CD4-positive, alpha-beta T cell (primary cell): ENCODE measurements at regions not wholly inside any gene's neighbourhood (a gene's known extent, or its start where the extent isn't known, plus 50 kb on each side); places are given as distances from the start of the nearest gene placed in this dataset.

Source experiments
- ATAC-seq: fragments of 200-7000 bp; cut with Tn5 transposase; one replicate; pipeline ENCODE4 v1.10.0; 2022; ENCODE audit warnings: mild to moderate bottlenecking; ENCODE audit not compliant: poor library complexity
- CTCF ChIA-PET: fragments of 350-600 bp; sonication (Branson Sonifier 250); formaldehyde crosslinking; loops from one replicate; lab custom pipeline; 2021; ENCODE audit warnings: antibody characterized with exemption, inconsistent platforms; lab: Charles Lee
- POLR2A ChIA-PET: fragments of 350-600 bp; sonication (Branson Sonifier 250); formaldehyde crosslinking; loops from one replicate; lab custom pipeline; 2021; ENCODE audit warnings: antibody characterized with exemption, inconsistent platforms; lab: Charles Lee
- DNase-seq, 14 experiments: peaks; one replicate each; pipeline ENCODE4 v3.0.0-alpha.2; 2013 to 2020; ENCODE audit warnings: mixed read lengths in 2 of 14
- H3K27ac ChIP-seq, 2 donors: one replicate each; pipeline versions ENCODE4 v1.5.1 to v1.7.0; 2013; ENCODE audit warnings: low read length in 2 of 2, low read depth in 1 of 2, mild to moderate bottlenecking in 1 of 2
- H3K27me3 ChIP-seq, 2 experiments: 1 replicate in 1 of 2; 2 replicates in 1 of 2; pipeline versions ENCODE4 v1.6.1 to v1.7.0; 2013; ENCODE audit warnings: low read length in 2 of 2, control low read depth in 1 of 2, mild to moderate bottlenecking in 1 of 2, moderate library complexity in 1 of 2; ENCODE audit not compliant: insufficient read depth in 2 of 2, control insufficient read depth in 1 of 2
- H3K36me3 ChIP-seq: one replicate; pipeline ENCODE4 v1.6.1; 2013; ENCODE audit warnings: low read length, control low read depth; ENCODE audit not compliant: insufficient read depth
- H3K4me1 ChIP-seq: one replicate; pipeline ENCODE4 v1.6.1; 2013; ENCODE audit warnings: low read length, control low read depth; ENCODE audit not compliant: insufficient read depth
- H3K4me3 ChIP-seq: one replicate; pipeline ENCODE4 v1.5.1; 2013; ENCODE audit warnings: mild to moderate bottlenecking, low read length, moderate library complexity
- H3K9me3 ChIP-seq, 2 experiments: 1 replicate in 1 of 2; 2 replicates in 1 of 2; pipeline versions ENCODE4 v1.6.1 to v1.7.0; 2013; ENCODE audit warnings: low read length in 2 of 2, mild to moderate bottlenecking in 2 of 2, control low read depth in 1 of 2, moderate library complexity in 1 of 2; ENCODE audit not compliant: control insufficient read depth in 1 of 2, insufficient read depth in 1 of 2
- H3K27ac Mint-ChIP-seq: one replicate; pipeline ENCODE4 v1.8.0; 2020; ENCODE audit warnings: mixed read lengths
- H3K27me3 Mint-ChIP-seq: one replicate; pipeline ENCODE4 v1.8.0; 2021; ENCODE audit warnings: mixed read lengths
- H3K36me3 Mint-ChIP-seq: one replicate; pipeline ENCODE4 v1.8.0; 2021; ENCODE audit warnings: low read depth, mixed read lengths
- H3K4me1 Mint-ChIP-seq: one replicate; pipeline ENCODE4 v1.8.0; 2021; ENCODE audit warnings: low read depth, mixed read lengths
- H3K4me3 Mint-ChIP-seq: one replicate; pipeline ENCODE4 v1.8.0; 2020; ENCODE audit warnings: mild to moderate bottlenecking, mixed read lengths
- H3K9me3 Mint-ChIP-seq: one replicate; pipeline ENCODE4 v1.8.0; 2020; ENCODE audit warnings: mixed read lengths
- CTCF ChIP-seq: fragments of 200-600 bp; IDR thresholded peaks from one replicate; pipeline ENCODE4 v1.8.0; 2022; ENCODE audit warnings: antibody characterized with exemption, mild to moderate bottlenecking
- intact Hi-C, 2 experiments: fragments of 100-400 bp; cut with DNase I in 1 of 2; cut with micrococcal nuclease in 1 of 2; formaldehyde crosslinking; loops; one replicate each; pipeline versions ENCODE4 v1.15.1 to v1.9.0; 2023 to 2025; cut with DNase I, micrococcal nuclease

GRCh38 chr4:11223311-11223710 is 205.4 kb downstream of the HS3ST1 start:
- TF ChIP-seq CTCF: no peak
- Mint-ChIP-seq H3K36me3 (no peaks in the 10 kb centered on the region), H3K27me3 (no peaks in the 10 kb centered on the region), H3K27ac (no peak overlapping the region), H3K4me3 (no peak overlapping the region), H3K4me1 (no peaks in the 10 kb centered on the region), H3K9me3 (no peaks in the 10 kb centered on the region)
- POLR2A ChIA-PET: no interaction called here
- H3K27me3 ChIP-seq: peaks cover 0 to 2% of the 10 kb centered on the region in 2 experiments
- H3K9me3 ChIP-seq: peaks cover 0 to 6% of the 10 kb centered on the region in 2 experiments
- no peak overlapping the region for H3K4me3 ChIP-seq
- no peak for ATAC-seq
- H3K4me1 ChIP-seq: no peaks in the 10 kb centered on the region
- intact Hi-C loops: no loop called here
- CTCF ChIA-PET: no interaction called here
- DNase-seq: no peak
- H3K36me3 ChIP-seq: no peaks in the 10 kb centered on the region
- H3K27ac ChIP-seq: no peak overlapping the region

- DNase-seq (no peak), ATAC-seq (no peak)
- H3K4me3 Mint-ChIP-seq: no peak overlapping the region
- H3K4me1 ChIP-seq: no peaks in the 10 kb centered on the region
- intact Hi-C loops: no loop called here
- ChIA-PET CTCF (no interaction called here), POLR2A (no interaction called here)
- H3K9me3 ChIP-seq: peaks cover 0 to 11% of the 10 kb centered on the region in 2 experiments
- no peaks in the 10 kb centered on the region for H3K27me3 ChIP-seq
- H3K27me3 Mint-ChIP-seq: no peaks in the 10 kb centered on the region
- H3K36me3 ChIP-seq: no peaks in the 10 kb centered on the region
- H3K27ac ChIP-seq: no peak overlapping the region
- H3K36me3 Mint-ChIP-seq: no peaks in the 10 kb centered on the region
- H3K9me3 Mint-ChIP-seq: no peaks in the 10 kb centered on the region
- H3K27ac Mint-ChIP-seq: no peak overlapping the region
- TF ChIP-seq CTCF: no peak
- no peak overlapping the region for H3K4me3 ChIP-seq
- H3K4me1 Mint-ChIP-seq: no peaks in the 10 kb centered on the region
These were observed 210.0 kb downstream of the HS3ST1 start for GRCh38 chr4:11218692-11219091.

GRCh38 chr4:11216520-11216919 is 212.2 kb downstream of the HS3ST1 start:
- CTCF ChIA-PET: no interaction called here
- POLR2A ChIA-PET: no interaction called here
- intact Hi-C loops: no loop called here

More at GRCh38 chr4:11216520-11216919, 212.2 kb downstream of the HS3ST1 start:
- Mint-ChIP-seq H3K4me3 (no peak overlapping the region), H3K27me3 (no peaks in the 10 kb centered on the region), H3K4me1 (no peaks in the 10 kb centered on the region), H3K36me3 (no peaks in the 10 kb centered on the region), H3K9me3 (no peaks in the 10 kb centered on the region), H3K27ac (no peak overlapping the region)
- peaks cover 0 to 5% of the 10 kb centered on the region in 2 experiments for H3K9me3 ChIP-seq
- DNase-seq: no peak
- no peak overlapping the region for H3K27ac ChIP-seq
- no peak for ATAC-seq
- no peak overlapping the region for H3K4me3 ChIP-seq
- H3K36me3 ChIP-seq: no peaks in the 10 kb centered on the region
- H3K4me1 ChIP-seq: no peaks in the 10 kb centered on the region
- no peak for TF ChIP-seq CTCF
- no peaks in the 10 kb centered on the region for H3K27me3 ChIP-seq
